GM12891 (cell line): ENCODE measurements at regions not wholly inside any gene's neighbourhood (a gene's known extent, or its start where the extent isn't known, plus 50 kb on each side); places are given as distances from the start of the nearest gene placed in this dataset.

Experiments
- POLR2A ChIP-seq: IDR thresholded peaks from 2 replicates; pipeline ENCODE4 v1.6.1; 2011; ENCODE audit warnings: low read depth, low read length, control low read depth
- POLR2AphosphoS5 ChIP-seq: IDR thresholded peaks from 2 replicates; pipeline ENCODE4 v1.6.1; 2011; ENCODE audit warnings: low read depth, low read length, control low read depth
- SPI1 ChIP-seq: IDR thresholded peaks from 2 replicates; pipeline ENCODE4 v1.6.1; 2011; ENCODE audit warnings: low read depth, low read length, control low read depth
- TAF1 ChIP-seq: IDR thresholded peaks from 2 replicates; pipeline ENCODE4 v1.6.1; 2011; ENCODE audit warnings: low read depth, low read length, control low read depth

DNA sequence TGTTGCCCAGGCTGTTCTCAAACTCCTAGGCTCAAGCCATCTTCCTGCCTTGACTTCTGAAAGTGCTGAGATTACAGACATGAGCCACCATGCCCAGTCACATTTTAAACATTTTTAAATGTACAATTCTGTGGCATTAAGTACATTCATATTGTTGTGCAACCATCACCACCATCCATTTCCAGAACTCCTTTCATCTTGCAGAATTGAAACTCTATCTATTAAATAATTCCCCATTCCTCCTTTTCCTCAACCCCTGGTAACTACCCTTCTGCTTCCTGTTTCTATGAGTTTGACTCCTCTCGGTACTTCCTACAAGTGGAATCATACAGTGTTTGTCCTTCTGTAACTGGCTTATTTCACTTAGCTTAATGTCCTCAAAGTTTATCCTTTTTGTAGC lies 103.8 kb upstream of the NAA20 start:
- TF ChIP-seq TAF1 (no peak), POLR2A (no peak), SPI1 (no peak), POLR2AphosphoS5 (no peak)
